GM12875 (cell line): ENCODE measurements at regions not wholly inside any gene's neighbourhood (a gene's known extent, or its start where the extent isn't known, plus 50 kb on each side); places are given as distances from the start of the nearest gene placed in this dataset.

ENCODE experiments used
- H3K4me3 ChIP-seq: one replicate; pipeline ENCODE4 v1.5.1; 2011; ENCODE audit warnings: low read depth, low read length, control low read depth
- CTCF ChIP-seq: IDR thresholded peaks from 2 replicates; pipeline ENCODE4 v1.5.1; 2011; ENCODE audit warnings: low read depth, mild to moderate bottlenecking, control low read depth, inconsistent platforms, low read length, moderate library complexity, borderline replicate concordance; ENCODE audit not compliant: insufficient read depth

- H3K4me3 ChIP-seq = peak overlapping the region; percentile 50
- no peak for TF ChIP-seq CTCF
Measured at GRCh38 chr3:43894176-43895049, 203.7 kb downstream of the ABHD5 start.

- TF ChIP-seq CTCF = no peak
- H3K4me3 ChIP-seq = no peak overlapping the region
Measured at GRCh38 chr3:43895573-43895972, 204.8 kb downstream of the ABHD5 start.

- no peak for TF ChIP-seq CTCF
- H3K4me3 ChIP-seq = no peak overlapping the region
Measured at GRCh38 chr3:43902415-43902814, 211.7 kb downstream of the ABHD5 start.

DNA sequence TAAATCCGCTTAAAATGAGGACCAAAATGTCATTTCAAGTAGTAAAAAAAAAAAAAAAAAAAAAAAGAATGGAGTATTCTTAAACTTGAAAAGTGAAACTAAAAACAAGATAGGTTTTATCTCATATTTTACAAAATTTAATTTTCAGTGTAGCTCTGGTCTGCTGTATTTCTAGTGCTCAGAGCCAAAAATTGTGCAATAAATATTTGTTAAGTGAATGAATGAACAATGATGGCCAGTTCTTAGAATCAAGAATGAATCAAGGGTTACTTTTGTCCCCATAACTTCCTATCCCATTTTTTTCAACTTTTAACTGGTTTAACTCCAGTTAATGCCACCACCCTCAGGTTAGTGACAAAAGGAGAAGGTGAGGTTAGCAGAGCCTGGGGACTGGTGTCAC is 214.4 kb downstream of the ABHD5 start:
- TF ChIP-seq CTCF = no peak
- no peak overlapping the region for H3K4me3 ChIP-seq

DNA sequence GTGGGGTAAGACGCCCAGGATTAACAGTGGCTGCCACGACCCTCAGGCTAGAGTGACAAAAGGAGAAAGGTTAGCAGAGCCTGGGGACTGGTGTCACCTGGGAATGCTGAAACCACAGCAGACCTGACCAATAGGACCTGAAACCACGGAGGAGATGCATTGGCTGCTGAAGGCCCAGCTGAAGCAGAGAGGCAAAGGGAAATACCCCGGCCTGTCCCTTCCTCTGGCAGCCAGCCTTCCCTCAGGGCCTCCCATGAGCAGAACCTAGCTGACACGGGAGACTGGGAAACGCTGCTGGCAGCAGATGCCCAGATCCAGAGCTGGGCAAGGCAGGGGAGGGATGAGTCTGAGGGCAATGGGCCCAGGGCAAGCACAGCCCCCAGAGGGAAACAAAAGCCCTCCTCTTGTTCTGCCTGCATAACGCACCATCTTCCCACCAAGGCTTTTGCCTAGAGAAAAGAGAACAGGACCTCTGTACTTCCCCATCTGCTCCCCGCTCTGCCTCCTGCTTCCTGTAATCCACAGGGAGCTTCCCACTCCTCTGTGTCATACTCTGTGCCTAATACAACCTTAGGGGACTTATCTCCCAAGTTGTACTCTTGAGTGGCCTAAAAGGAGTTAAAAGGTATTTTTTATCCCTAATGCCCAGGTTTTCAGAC is 216.2 kb downstream of the ABHD5 start:
- TF ChIP-seq CTCF = no peak
- H3K4me3 ChIP-seq = no peak overlapping the region

DNA sequence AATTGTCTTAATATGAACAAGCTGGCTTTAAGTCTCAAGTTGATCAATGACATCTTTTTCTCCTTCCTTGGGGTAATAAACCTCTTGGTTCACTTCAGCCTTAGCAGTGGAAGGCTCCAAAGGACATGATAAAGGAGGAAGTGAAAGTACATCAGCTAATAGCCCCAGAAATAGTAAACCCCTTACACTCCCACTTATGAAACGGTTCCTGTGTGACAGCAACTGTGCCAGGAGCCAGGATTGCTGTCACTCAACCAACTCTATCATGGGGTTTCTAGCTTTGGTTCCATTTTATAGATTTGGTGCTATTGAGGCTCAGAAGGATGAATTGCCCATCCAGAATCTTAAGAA is 216.7 kb downstream of the ABHD5 start:
- TF ChIP-seq CTCF = no peak
- H3K4me3 ChIP-seq = no peak overlapping the region

- H3K4me3 ChIP-seq = no peak overlapping the region
- TF ChIP-seq CTCF = no peak
Measured at GRCh38 chr3:43908456-43908855, 217.7 kb downstream of the ABHD5 start.
